Tibial artery (tissue), 4 donors: ENCODE measurements at regions not wholly inside any gene's neighbourhood (a gene's known extent, or its start where the extent isn't known, plus 50 kb on each side); places are given as distances from the start of the nearest gene placed in this dataset.

Experiments used
- DNase-seq, 2 donors: peaks; one replicate each; pipeline ENCODE4 v3.0.0-alpha.2; 2019
- H3K27ac ChIP-seq, 2 donors: fragments of 200-600 bp; sonication (generic) in 1 of 2; 1 replicate in 1 of 2; 2 replicates in 1 of 2; pipeline ENCODE4 v1.5.1; 2018 to 2019; ENCODE audit warnings: mild to moderate bottlenecking in 1 of 2
- H3K27me3 ChIP-seq, 2 donors: fragments of 200-600 bp; sonication (generic) in 1 of 2; one replicate each; pipeline versions ENCODE4 v1.5.1 to v1.6.0; 2016 to 2019
- H3K36me3 ChIP-seq, 3 donors: fragments of 200-600 bp; sonication (generic) in 2 of 3; one replicate each; pipeline ENCODE4 v1.5.1; 2016 to 2019; ENCODE audit warnings: mild to moderate bottlenecking in 2 of 3
- H3K4me1 ChIP-seq, 4 donors: fragments of 200-600 bp; sonication (generic) in 2 of 4; 1 replicate in 3 of 4; 2 replicates in 1 of 4; pipeline ENCODE4 v1.5.1; 2016 to 2019
- H3K4me3 ChIP-seq, 2 donors: fragments of 200-600 bp; sonication (generic) in 1 of 2; 1 replicate in 1 of 2; 2 replicates in 1 of 2; pipeline ENCODE4 v1.5.1; 2018 to 2019; ENCODE audit warnings: mild to moderate bottlenecking in 2 of 2
- H3K9me3 ChIP-seq, 3 donors: fragments of 200-600 bp; sonication (generic) in 1 of 3; one replicate each; pipeline ENCODE4 v1.5.1; 2016 to 2019
- intact Hi-C: fragments of 100-400 bp; cut with DNase I; formaldehyde crosslinking; loops from one replicate; pipeline ENCODE4 v1.15.0; 2023; ENCODE audit warnings: low total_unique reads
- TF ChIP-seq, protein P1 (sequence below), 2 experiments: fragments of 200-600 bp in 1 of 2; fragments of 450-650 bp in 1 of 2; IDR thresholded peaks; one replicate each; pipeline ENCODE4 v1.5.1; 2017 to 2019; ENCODE audit warnings: antibody characterized with exemption in 2 of 2, mild to moderate bottlenecking in 1 of 2, moderate library complexity in 1 of 2

- DNase-seq = no peak
- H3K4me3 ChIP-seq = no peak overlapping the region
- intact Hi-C loops = no loop called here
- no peaks in the 10 kb centered on the region for H3K36me3 ChIP-seq
- H3K27ac ChIP-seq = no peak overlapping the region
- no peaks in the 10 kb centered on the region for H3K27me3 ChIP-seq
- TF ChIP-seq, protein P1, sequence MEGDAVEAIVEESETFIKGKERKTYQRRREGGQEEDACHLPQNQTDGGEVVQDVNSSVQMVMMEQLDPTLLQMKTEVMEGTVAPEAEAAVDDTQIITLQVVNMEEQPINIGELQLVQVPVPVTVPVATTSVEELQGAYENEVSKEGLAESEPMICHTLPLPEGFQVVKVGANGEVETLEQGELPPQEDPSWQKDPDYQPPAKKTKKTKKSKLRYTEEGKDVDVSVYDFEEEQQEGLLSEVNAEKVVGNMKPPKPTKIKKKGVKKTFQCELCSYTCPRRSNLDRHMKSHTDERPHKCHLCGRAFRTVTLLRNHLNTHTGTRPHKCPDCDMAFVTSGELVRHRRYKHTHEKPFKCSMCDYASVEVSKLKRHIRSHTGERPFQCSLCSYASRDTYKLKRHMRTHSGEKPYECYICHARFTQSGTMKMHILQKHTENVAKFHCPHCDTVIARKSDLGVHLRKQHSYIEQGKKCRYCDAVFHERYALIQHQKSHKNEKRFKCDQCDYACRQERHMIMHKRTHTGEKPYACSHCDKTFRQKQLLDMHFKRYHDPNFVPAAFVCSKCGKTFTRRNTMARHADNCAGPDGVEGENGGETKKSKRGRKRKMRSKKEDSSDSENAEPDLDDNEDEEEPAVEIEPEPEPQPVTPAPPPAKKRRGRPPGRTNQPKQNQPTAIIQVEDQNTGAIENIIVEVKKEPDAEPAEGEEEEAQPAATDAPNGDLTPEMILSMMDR (IDR thresholded peaks at IDR 0.05) = no peak
- H3K9me3 ChIP-seq = no peaks in the 10 kb centered on the region
- no peaks in the 10 kb centered on the region for H3K4me1 ChIP-seq
Measured at GRCh38 chr18:55845221-55845620, 257.2 kb upstream of the TCF4 start.

GRCh38 chr18:55844382-55844781, 256.4 kb upstream of the TCF4 start:
- Histone ChIP-seq H3K4me1 (no peaks in the 10 kb centered on the region), H3K9me3 (no peaks in the 10 kb centered on the region), H3K4me3 (no peak overlapping the region), H3K36me3 (no peaks in the 10 kb centered on the region), H3K27ac (no peak overlapping the region), H3K27me3 (no peaks in the 10 kb centered on the region)
- DNase-seq = no peak
- intact Hi-C loops = no loop called here
- TF ChIP-seq, protein P1 (IDR thresholded peaks at IDR 0.05) = no peak

DNA sequence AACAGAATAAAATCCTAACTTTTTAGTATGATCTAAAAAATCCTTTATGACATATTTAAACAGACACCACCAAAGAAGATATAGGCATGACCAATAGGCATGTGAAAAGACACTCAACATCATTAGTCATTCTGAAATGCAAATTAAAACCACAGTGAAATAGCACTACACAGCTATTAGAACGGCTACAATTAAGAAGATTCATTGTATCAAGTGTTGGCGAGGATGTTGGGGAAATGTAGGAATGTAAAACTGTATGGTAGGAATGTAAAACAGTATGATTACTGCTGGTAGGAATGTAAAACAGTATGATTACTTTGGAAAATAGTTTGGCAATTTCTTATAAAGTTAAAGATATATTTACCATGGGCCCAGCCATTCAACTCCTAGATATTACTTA, 253.3 kb upstream of the TCF4 start:
- H3K27me3 ChIP-seq = no peaks in the 10 kb centered on the region
- H3K4me3 ChIP-seq = no peak overlapping the region
- H3K4me1 ChIP-seq = peaks cover 0 to 9% (median 0%) of the 10 kb centered on the region in 4 donors
- H3K9me3 ChIP-seq = no peaks in the 10 kb centered on the region
- intact Hi-C loops = no loop called here
- H3K36me3 ChIP-seq = no peaks in the 10 kb centered on the region
- DNase-seq = no peak
- TF ChIP-seq, protein P1 (IDR thresholded peaks at IDR 0.05) = no peak
- no peak overlapping the region for H3K27ac ChIP-seq

- H3K9me3 ChIP-seq = no peaks in the 10 kb centered on the region
- TF ChIP-seq, protein P1 (IDR thresholded peaks at IDR 0.05) = no peak
- no peak for DNase-seq
- H3K4me3 ChIP-seq = no peak overlapping the region
- no peaks in the 10 kb centered on the region for H3K27me3 ChIP-seq
- intact Hi-C loops = no loop called here
- H3K36me3 ChIP-seq = no peaks in the 10 kb centered on the region
- H3K4me1 ChIP-seq = peaks cover 0 to 9% (median 0%) of the 10 kb centered on the region in 4 donors
- no peak overlapping the region for H3K27ac ChIP-seq
Measured at GRCh38 chr18:55840601-55841170, 252.7 kb upstream of the TCF4 start.

- H3K9me3 ChIP-seq = no peaks in the 10 kb centered on the region
- TF ChIP-seq, protein P1 (IDR thresholded peaks at IDR 0.05) = no peak
- H3K27ac ChIP-seq = no peak overlapping the region
- H3K4me3 ChIP-seq = no peak overlapping the region
- H3K4me1 ChIP-seq = peaks cover 0 to 9% (median 0%) of the 10 kb centered on the region in 4 donors
- no peaks in the 10 kb centered on the region for H3K27me3 ChIP-seq
- no peaks in the 10 kb centered on the region for H3K36me3 ChIP-seq
- intact Hi-C loops = no loop called here
- DNase-seq = no peak
Measured at GRCh38 chr18:55839343-55839742, 251.4 kb upstream of the TCF4 start.

- no peaks in the 10 kb centered on the region for H3K9me3 ChIP-seq
- H3K27me3 ChIP-seq = no peaks in the 10 kb centered on the region
- H3K27ac ChIP-seq = no peak overlapping the region
- H3K36me3 ChIP-seq = no peaks in the 10 kb centered on the region
- TF ChIP-seq, protein P1 (IDR thresholded peaks at IDR 0.05) = no peak
- DNase-seq = no peak
- intact Hi-C loops = no loop called here
- H3K4me1 ChIP-seq = peaks cover 0 to 9% (median 0%) of the 10 kb centered on the region in 4 donors
- no peak overlapping the region for H3K4me3 ChIP-seq
Measured at GRCh38 chr18:55838841-55839240, 250.8 kb upstream of the TCF4 start.
